Activated CD4-positive, CD25-positive, alpha-beta regulatory T cell treated with anti-CD3 and anti-CD28 coated beads, Interleukin-2, amount 50 U/mL, for 24 hours (primary cell): ENCODE measurements at regions not wholly inside any gene's neighbourhood (a gene's known extent, or its start where the extent isn't known, plus 50 kb on each side); places are given as distances from the start of the nearest gene placed in this dataset.
A peak's percentile ranks its signal among the peaks of the same experiment; 100 is the strongest.
"Not testable (repeated sequence)": the region's sequence is repeated elsewhere in the genome, so short reads cannot be mapped to it uniquely, and the experiment has no call there.

Source experiments
- ATAC-seq, 2 donors: fragments of 150-1000 bp; cut with Tn5 transposase; one replicate each; pipeline ENCODE4 v1.10.0; 2021; ENCODE audit warnings: mild to moderate bottlenecking in 1 of 2, moderate library complexity in 1 of 2

DNA sequence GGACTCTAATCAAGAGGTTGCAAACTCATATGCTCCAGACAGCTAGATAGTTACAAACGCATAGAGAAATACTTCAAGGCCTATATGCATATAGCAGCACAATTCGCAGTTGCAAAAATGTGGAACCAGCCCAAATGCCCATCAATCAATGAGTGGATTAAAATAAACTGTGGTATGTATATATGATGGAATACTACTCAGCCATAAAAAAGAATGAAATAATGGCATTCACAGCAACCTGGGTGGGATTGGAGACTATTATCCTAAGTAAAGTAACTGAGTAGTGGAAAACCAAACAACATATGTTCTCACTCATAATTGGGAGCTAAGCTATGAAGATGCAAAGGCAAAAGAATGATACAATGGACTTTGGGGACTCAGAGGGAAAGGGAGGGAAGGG lies 65.0 kb upstream of the ARRDC3 start:
- not testable (repeated sequence) for ATAC-seq

DNA sequence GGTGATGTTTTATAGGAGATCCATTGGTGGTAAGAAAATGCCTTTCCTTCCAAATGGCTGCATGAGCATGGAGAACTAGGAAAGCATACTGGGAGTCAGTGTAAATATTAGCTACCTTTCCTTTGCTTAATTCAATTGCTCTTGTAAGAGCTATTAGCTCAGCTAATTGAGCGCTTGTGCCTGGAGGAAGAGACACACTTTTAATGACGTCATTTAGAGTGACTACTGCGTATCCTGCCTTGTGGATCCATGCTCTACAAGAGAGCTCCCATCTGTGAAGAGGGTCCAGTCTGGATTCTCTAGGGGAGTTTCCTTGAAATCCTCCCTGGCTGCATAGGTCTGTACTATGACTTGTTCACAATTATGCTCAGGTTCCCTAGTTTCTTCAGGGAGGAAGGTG lies 63.8 kb upstream of the ARRDC3 start:
- not testable (repeated sequence) for ATAC-seq

DNA sequence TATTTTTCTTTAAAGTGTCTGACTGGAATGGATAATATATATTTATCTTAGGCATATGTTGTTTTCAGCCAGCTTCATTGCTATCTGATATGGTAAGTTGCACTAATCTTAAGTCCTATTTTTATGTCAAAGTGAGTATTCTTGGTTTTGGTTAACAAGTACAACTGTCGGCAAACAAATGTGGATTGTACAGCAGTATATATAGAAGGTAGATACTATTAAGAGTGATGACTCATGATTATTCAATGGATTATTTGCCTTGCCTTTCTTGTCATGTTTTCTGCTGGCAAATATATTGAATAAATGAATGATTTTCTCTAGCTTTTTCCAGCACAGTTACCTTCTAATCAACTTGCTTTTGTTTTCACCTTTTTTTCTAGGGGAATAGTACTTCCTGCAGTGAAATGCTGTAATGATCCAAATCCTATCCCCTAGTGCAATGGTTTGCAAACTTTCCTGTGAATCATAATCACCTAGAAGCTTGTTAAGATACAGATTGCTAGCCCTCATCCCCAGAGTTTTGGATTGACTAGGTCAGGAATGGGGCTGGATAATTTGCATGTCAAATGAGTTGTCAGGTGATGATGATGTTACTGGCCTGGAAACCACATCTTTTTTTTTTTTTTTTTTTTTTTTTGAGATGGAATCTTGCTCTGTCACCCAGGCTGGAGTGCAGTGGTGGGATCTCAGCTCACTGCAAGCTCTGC lies 60.8 kb upstream of the ARRDC3 start:
- ATAC-seq = no peak

DNA sequence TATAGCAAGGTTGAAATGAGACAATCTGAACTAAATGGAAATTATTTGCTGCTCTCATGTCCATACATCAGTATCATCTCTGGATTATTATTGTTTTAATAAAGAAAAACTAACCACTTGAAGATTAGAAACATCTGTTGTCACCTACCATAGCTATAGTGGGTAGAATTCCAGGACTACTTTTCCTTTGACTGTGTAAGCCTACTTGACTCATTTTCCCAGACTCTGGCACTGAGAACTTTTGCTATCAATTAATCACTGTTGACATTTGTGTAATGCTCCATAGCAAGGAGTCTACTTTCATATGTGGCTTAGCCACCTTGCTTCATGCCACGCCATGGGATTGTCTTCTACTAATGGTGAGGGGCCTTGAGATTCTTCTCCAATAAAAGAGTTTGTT lies 59.9 kb upstream of the ARRDC3 start:
- no peak for ATAC-seq

DNA sequence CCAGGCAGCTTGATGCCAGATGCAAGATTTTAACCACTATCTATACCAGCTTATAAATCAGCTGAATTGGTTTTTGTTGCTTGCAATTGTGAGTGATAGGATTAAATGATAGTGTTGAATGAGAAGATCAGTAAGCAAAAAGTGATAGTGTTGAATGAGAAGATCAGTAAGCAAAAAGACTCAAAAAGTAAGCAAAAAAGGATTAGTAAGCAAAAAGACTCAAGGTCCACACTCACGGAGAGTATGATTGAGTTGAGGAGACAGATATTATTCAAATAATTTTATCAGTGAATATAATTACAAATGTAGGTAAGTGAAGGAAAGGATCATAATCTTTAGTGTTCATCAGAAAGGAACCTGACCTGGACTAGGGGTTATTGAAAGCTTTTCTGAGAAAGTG lies 58.0 kb upstream of the ARRDC3 start:
- no peak for ATAC-seq

DNA sequence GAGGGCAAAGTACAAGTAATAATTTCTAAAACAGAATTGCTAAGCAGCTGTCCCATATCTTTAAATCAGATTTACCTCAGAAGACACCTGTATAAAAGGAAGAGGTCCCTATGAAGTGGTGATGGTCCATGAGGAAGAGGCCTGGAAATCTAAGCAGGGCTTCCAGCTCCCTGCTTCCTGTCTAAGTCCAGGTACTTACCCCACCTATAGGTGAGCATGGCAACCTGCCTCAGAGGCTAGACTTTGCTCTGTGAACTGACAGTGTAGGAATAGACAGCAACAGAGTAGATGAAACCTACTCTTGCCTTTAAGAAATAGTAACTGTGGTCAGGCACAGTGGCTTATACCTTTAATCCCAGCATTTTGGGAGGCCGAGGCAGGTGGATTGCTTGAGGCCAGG lies 55.8 kb upstream of the ARRDC3 start:
- ATAC-seq = no peak

DNA sequence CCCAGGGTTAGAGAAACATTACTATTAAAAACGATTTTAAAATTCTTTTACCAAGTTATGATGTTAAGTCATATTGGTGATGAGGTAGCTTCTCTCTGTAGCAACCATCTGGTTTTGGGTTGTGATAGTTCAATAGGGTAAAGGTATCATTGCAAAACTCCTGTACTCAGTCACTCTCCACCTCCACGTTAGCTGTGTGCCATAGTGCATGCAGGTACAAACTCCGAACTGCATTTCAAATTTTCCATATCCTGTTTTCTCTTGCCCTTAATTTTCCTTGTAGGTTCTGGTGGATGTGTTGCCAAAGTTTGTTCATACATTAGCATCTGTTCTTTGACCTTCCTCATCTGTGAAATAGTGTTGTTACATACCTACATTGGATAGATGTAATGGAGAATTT lies 53.1 kb upstream of the ARRDC3 start:
- ATAC-seq = peak in 1 of 2 donors; percentile 53

DNA sequence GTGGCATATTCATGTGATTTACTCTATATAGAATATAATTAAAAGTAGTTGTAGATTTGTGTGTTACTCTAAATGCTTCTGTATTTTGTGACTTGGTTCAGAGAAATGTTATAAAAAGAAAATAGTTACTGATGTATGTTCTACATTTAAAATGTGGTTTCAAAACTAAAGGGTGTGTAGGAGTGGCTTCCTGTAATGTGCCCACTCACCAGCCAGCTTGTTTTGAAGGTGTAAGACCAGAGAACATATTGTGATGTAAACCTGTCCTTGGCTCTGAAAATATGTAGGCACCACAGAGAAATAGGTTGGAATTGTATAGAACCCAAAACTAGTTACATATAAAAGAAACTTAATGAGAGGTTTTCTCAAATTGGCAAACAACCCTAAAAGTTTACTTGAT lies 51.2 kb upstream of the ARRDC3 start:
- ATAC-seq = peak; percentile 65 to 75

DNA sequence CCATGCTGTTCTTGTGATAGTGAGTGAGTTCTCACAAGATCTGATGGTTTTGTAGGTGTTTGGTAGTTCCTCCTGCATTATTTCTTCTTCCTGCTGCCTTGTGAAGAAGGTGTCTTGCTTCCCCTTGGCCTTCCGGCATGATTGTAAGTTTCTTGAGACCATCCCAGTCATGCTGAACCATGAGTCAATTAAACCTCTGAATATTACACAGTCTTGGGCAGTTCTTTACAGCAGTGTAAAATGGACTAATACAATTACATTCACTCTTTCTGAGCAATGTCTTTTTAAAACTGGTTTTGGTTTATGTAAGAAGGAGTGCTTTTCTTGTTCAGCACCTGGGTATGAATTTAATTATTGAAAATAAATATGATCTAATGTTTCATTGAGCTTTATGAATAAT lies 50.7 kb upstream of the ARRDC3 start:
- ATAC-seq = peak; percentile 46 to 69
